ENCODE measurements at regions not wholly inside any gene's neighbourhood (a gene's known extent, or its start where the extent isn't known, plus 50 kb on each side); places are given as distances from the start of the nearest gene placed in this dataset.

GRCh38 chr10:47143473-47143872 is 156.5 kb upstream of the GDF10 start:
- DNase-seq (ENCODE audit: low read depth), result no peak

- DNase-seq (ENCODE audit: low read depth), result no peak
Observed at GRCh38 chr10:47144525-47144924, 155.5 kb upstream of the GDF10 start.

- DNase-seq (ENCODE audit: low read depth), result no peak
Observed at GRCh38 chr10:47145290-47145934, 154.6 kb upstream of the GDF10 start.

GRCh38 chr10:47146572-47146971 is 153.4 kb upstream of the GDF10 start:
- no peak for DNase-seq (ENCODE audit: low read depth)

GRCh38 chr10:47147186-47147585 is 152.8 kb upstream of the GDF10 start:
- no peak for DNase-seq (ENCODE audit: low read depth)

GRCh38 chr10:47150581-47150980 is 149.4 kb upstream of the GDF10 start:
- DNase-seq (ENCODE audit: low read depth), result no peak

- DNase-seq (ENCODE audit: low read depth), result no peak
Observed at GRCh38 chr10:47151920-47152319, 148.1 kb upstream of the GDF10 start.

GRCh38 chr10:47152861-47153349 is 147.1 kb upstream of the GDF10 start:
- peak; percentile 41 for DNase-seq (ENCODE audit: low read depth)

- no peak for DNase-seq (ENCODE audit: low read depth)
Observed at GRCh38 chr10:47154762-47155161, 145.2 kb upstream of the GDF10 start.

GRCh38 chr10:47156873-47157272 is 143.1 kb upstream of the GDF10 start:
- DNase-seq (ENCODE audit: low read depth), result no peak

GRCh38 chr10:47158116-47159071 is 141.6 kb upstream of the GDF10 start:
- no peak for DNase-seq (ENCODE audit: low read depth)

GRCh38 chr10:47159361-47160260 is 140.4 kb upstream of the GDF10 start:
- no peak for DNase-seq (ENCODE audit: low read depth)

GRCh38 chr10:47160261-47160908 is 139.6 kb upstream of the GDF10 start:
- no peak for DNase-seq (ENCODE audit: low read depth)

GRCh38 chr10:47160967-47161366 is 139.0 kb upstream of the GDF10 start:
- no peak for DNase-seq (ENCODE audit: low read depth)

GRCh38 chr10:47161465-47161864 is 138.5 kb upstream of the GDF10 start:
- DNase-seq (ENCODE audit: low read depth), result no peak

- no peak for DNase-seq (ENCODE audit: low read depth)
Observed at GRCh38 chr10:47164126-47164799, 135.7 kb upstream of the GDF10 start.

- no peak for DNase-seq (ENCODE audit: low read depth)
Observed at GRCh38 chr10:47164800-47165128, 135.2 kb upstream of the GDF10 start.

- DNase-seq (ENCODE audit: low read depth), result no peak
Observed at GRCh38 chr10:47165168-47165710, 134.8 kb upstream of the GDF10 start.

- DNase-seq (ENCODE audit: low read depth), result peak; percentile 3
Observed at GRCh38 chr10:47165711-47166404, 134.1 kb upstream of the GDF10 start.

GRCh38 chr10:47166405-47166777 is 133.6 kb upstream of the GDF10 start:
- no peak for DNase-seq (ENCODE audit: low read depth)
